Gastroesophageal sphincter (tissue), 3 donors: ENCODE measurements at regions not wholly inside any gene's neighbourhood (a gene's known extent, or its start where the extent isn't known, plus 50 kb on each side); places are given as distances from the start of the nearest gene placed in this dataset.

ENCODE experiments used
- CTCF ChIP-seq, 4 experiments: fragments of 200-600 bp in 2 of 4; fragments of 450-650 bp in 2 of 4; sonication (generic) in 1 of 4; IDR thresholded peaks; one replicate each; pipeline ENCODE4 v1.5.1; 2017 to 2019; ENCODE audit warnings: antibody characterized with exemption in 4 of 4, mild to moderate bottlenecking in 2 of 4, moderate library complexity in 2 of 4
- EP300 ChIP-seq: sonication (generic); formaldehyde crosslinking; IDR thresholded peaks from one replicate; pipeline ENCODE4 v1.6.1; 2017; ENCODE audit warnings: antibody characterized with exemption, mild to moderate bottlenecking
- POLR2A ChIP-seq, 2 donors: fragments of 450-650 bp; IDR thresholded peaks; one replicate each; pipeline ENCODE4 v1.6.1; 2017; ENCODE audit warnings: antibody characterized with exemption in 2 of 2, mild to moderate bottlenecking in 2 of 2, moderate library complexity in 1 of 2
- POLR2AphosphoS5 ChIP-seq: sonication (generic); formaldehyde crosslinking; IDR thresholded peaks from one replicate; pipeline ENCODE4 v1.6.1; 2017; ENCODE audit warnings: antibody characterized with exemption

- TF ChIP-seq CTCF (IDR thresholded peaks at IDR 0.05), result no peak
- TF ChIP-seq POLR2AphosphoS5, result no peak
- no peak for TF ChIP-seq EP300
- no peak for TF ChIP-seq POLR2A (IDR thresholded peaks at IDR 0.05)
Observed at GRCh38 chrX:43508694-43509093, 147.4 kb upstream of the MAOA start.
